HEK293 (cell line): ENCODE measurements at regions not wholly inside any gene's neighbourhood (a gene's known extent, or its start where the extent isn't known, plus 50 kb on each side); places are given as distances from the start of the nearest gene placed in this dataset.

Source experiments
- CTCF ChIP-seq: fragments of 450-650 bp; formaldehyde crosslinking; IDR thresholded peaks from 2 replicates; pipeline ENCODE4 v1.5.1; 2016; ENCODE audit warnings: missing biosample characterization, missing genetic modification characterization
- GLIS1 ChIP-seq: fragments of 450-650 bp; formaldehyde crosslinking; IDR thresholded peaks from 2 replicates; pipeline ENCODE4 v1.5.1; 2016; ENCODE audit warnings: missing biosample characterization, missing genetic modification characterization
- KLF1 ChIP-seq: fragments of 450-650 bp; formaldehyde crosslinking; IDR thresholded peaks from 2 replicates; pipeline ENCODE4 v1.5.1; 2016; ENCODE audit warnings: missing biosample characterization, missing genetic modification characterization
- KLF16 ChIP-seq: fragments of 450-650 bp; formaldehyde crosslinking; IDR thresholded peaks from 2 replicates; pipeline ENCODE4 v1.5.1; 2017; ENCODE audit warnings: missing biosample characterization, missing genetic modification characterization
- PBX3 ChIP-seq: sonication (generic); formaldehyde crosslinking; IDR thresholded peaks from 2 replicates; pipeline ENCODE4 v1.8.1; 2022; ENCODE audit warnings: mild to moderate bottlenecking, moderate library complexity, missing genetic modification reagents
- YY1 ChIP-seq: fragments of 450-650 bp; formaldehyde crosslinking; IDR thresholded peaks from 2 replicates; pipeline ENCODE4 v1.5.1; 2018; ENCODE audit warnings: missing biosample characterization, missing genetic modification characterization
- ZBTB1 ChIP-seq: fragments of 450-650 bp; formaldehyde crosslinking; IDR thresholded peaks from 2 replicates; pipeline ENCODE4 v1.5.1; 2016; ENCODE audit warnings: missing biosample characterization, missing genetic modification characterization
- ZBTB21 ChIP-seq: fragments of 450-650 bp; formaldehyde crosslinking; IDR thresholded peaks from 2 replicates; pipeline ENCODE4 v1.5.1; 2017; ENCODE audit warnings: missing biosample characterization, missing genetic modification characterization
- ZNF133 ChIP-seq: fragments of 450-650 bp; formaldehyde crosslinking; IDR thresholded peaks from 2 replicates; pipeline ENCODE4 v1.5.1; 2016; ENCODE audit warnings: missing biosample characterization, missing genetic modification characterization
- ZNF274 ChIP-seq, 2 experiments: fragments of 200-500 bp in 1 of 2; fragments of 450-650 bp in 1 of 2; sonication (Bioruptor generic) in 1 of 2; formaldehyde crosslinking in 1 of 2; IDR thresholded peaks; 2 replicates each; pipeline versions ENCODE4 v1.5.1 to v1.6.1; 2014 to 2016; ENCODE audit warnings: borderline replicate concordance in 1 of 2, inconsistent platforms in 1 of 2, low read length in 1 of 2, missing biosample characterization in 1 of 2, missing genetic modification characterization in 1 of 2
- ZNF670 ChIP-seq: fragments of 450-650 bp; formaldehyde crosslinking; IDR thresholded peaks from 2 replicates; pipeline ENCODE4 v1.5.1; 2016; ENCODE audit warnings: missing biosample characterization, missing genetic modification characterization, low read depth
- ZNF785 ChIP-seq: fragments of 450-650 bp; formaldehyde crosslinking; IDR thresholded peaks from 2 replicates; pipeline ENCODE4 v1.5.1; 2016; ENCODE audit warnings: missing biosample characterization, missing genetic modification characterization
- ZSCAN30 ChIP-seq: fragments of 450-650 bp; IDR thresholded peaks from 2 replicates; pipeline ENCODE4 v1.5.1; 2018; ENCODE audit warnings: missing biosample characterization, mild to moderate bottlenecking, missing genetic modification characterization, moderate library complexity
- TF ChIP-seq, protein P1 (sequence below): fragments of 450-650 bp; formaldehyde crosslinking; IDR thresholded peaks from 2 replicates; pipeline ENCODE4 v1.5.1; 2016; ENCODE audit warnings: missing biosample characterization, missing genetic modification characterization, borderline replicate concordance

- TF ChIP-seq ZNF785 (tag by site-specific recombination) (no peak), CTCF (tag by site-specific recombination) (no peak), YY1 (tag by site-specific recombination) (no peak), ZNF133 (tag by site-specific recombination) (no peak), KLF1 (tag by site-specific recombination) (no peak), ZBTB21 (tag by site-specific recombination) (no peak), ZNF670 (tag by site-specific recombination) (no peak), ZSCAN30 (tag by site-specific recombination) (no peak), ZNF274 (IDR thresholded peaks at IDR 0.05; ENCODE audit: low read length) (no peak), ZNF274 (tag by site-specific recombination; IDR thresholded peaks at IDR 0.05; ENCODE audit: borderline replicate concordance) (no peak), PBX3 (no peak), ZBTB1 (tag by site-specific recombination) (no peak), KLF16 (tag by site-specific recombination) (no peak), GLIS1 (tag by site-specific recombination) (no peak)
- TF ChIP-seq, protein P1, sequence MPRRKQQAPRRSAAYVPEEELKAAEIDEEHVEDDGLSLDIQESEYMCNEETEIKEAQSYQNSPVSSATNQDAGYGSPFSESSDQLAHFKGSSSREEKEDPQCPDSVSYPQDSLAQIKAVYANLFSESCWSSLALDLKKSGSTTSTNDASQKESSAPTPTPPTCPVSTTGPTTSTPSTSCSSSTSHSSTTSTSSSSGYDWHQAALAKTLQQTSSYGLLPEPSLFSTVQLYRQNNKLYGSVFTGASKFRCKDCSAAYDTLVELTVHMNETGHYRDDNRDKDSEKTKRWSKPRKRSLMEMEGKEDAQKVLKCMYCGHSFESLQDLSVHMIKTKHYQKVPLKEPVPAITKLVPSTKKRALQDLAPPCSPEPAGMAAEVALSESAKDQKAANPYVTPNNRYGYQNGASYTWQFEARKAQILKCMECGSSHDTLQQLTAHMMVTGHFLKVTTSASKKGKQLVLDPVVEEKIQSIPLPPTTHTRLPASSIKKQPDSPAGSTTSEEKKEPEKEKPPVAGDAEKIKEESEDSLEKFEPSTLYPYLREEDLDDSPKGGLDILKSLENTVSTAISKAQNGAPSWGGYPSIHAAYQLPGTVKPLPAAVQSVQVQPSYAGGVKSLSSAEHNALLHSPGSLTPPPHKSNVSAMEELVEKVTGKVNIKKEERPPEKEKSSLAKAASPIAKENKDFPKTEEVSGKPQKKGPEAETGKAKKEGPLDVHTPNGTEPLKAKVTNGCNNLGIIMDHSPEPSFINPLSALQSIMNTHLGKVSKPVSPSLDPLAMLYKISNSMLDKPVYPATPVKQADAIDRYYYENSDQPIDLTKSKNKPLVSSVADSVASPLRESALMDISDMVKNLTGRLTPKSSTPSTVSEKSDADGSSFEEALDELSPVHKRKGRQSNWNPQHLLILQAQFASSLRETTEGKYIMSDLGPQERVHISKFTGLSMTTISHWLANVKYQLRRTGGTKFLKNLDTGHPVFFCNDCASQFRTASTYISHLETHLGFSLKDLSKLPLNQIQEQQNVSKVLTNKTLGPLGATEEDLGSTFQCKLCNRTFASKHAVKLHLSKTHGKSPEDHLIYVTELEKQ, result no peak
These were observed 132.3 kb upstream of the SULF2 start for GRCh38 chr20:47917549-47918070.
